ENCODE measurements at regions not wholly inside any gene's neighbourhood (a gene's known extent, or its start where the extent isn't known, plus 50 kb on each side); places are given as distances from the start of the nearest gene placed in this dataset.

- Histone ChIP-seq H4K8ac (ENCODE audit: low read depth in 2 of 2, low read length in 2 of 2) (no peak overlapping the region), H3K4me3 (ENCODE audit: insufficient read depth, low read depth, low read length) (no peak overlapping the region), H3K56ac (ENCODE audit: extremely low read depth, insufficient read depth, low read length) (no peak overlapping the region), H2AFZ (replicated peaks; ENCODE audit: low read length, poor library complexity) (no peak overlapping the region), H4K5ac (ENCODE audit: low read depth, low read length) (no peak overlapping the region), H3K18ac (ENCODE audit: low read depth, low read length) (no peak overlapping the region), H3K4me1 (ENCODE audit: control insufficient read depth, insufficient read depth, low read length) (no peaks in the 10 kb centered on the region), H3K4me2 (ENCODE audit: low read depth, low read length) (no peak overlapping the region), H3K9ac (ENCODE audit: low read depth, low read length) (no peak overlapping the region), H3K9me1 (ENCODE audit: insufficient read depth, low read length) (no peaks in the 10 kb centered on the region), H2BK15ac (ENCODE audit: low read depth, low read length) (no peak overlapping the region), H3K27me3 (ENCODE audit: control insufficient read depth, insufficient read depth, low read length) (peaks cover 38% of the 10 kb centered on the region), H2BK20ac (ENCODE audit: low read depth, low read length) (no peak overlapping the region), H3K79me1 (ENCODE audit: low read depth in 1 of 2, low read length in 2 of 2) (no peaks in the 10 kb centered on the region), H2AK9ac (replicated peaks; ENCODE audit: low read depth, low read length, poor library complexity) (no peak overlapping the region), H3K14ac (replicated peaks; ENCODE audit: low read depth, low read length) (no peak overlapping the region), H3K4ac (ENCODE audit: low read depth, low read length) (no peak overlapping the region), H4K20me1 (ENCODE audit: insufficient read depth, low read length) (no peaks in the 10 kb centered on the region), H3K27ac (ENCODE audit: insufficient read depth, low read length) (no peak overlapping the region), H3K9me3 (ENCODE audit: control insufficient read depth, insufficient read depth, low read length) (no peaks in the 10 kb centered on the region), H2AK5ac (ENCODE audit: low read depth, low read length) (no peak overlapping the region), H2BK120ac (ENCODE audit: low read depth, low read length) (no peak overlapping the region), H2BK5ac (ENCODE audit: low read depth, low read length, poor library complexity, severe bottlenecking) (no peak overlapping the region), H4K91ac (ENCODE audit: insufficient read depth, low read depth, low read length) (no peak overlapping the region), H3K36me3 (ENCODE audit: control insufficient read depth, insufficient read depth, low read length) (no peaks in the 10 kb centered on the region), H3K23ac (ENCODE audit: low read depth, low read length) (no peak overlapping the region)
- ChIA-PET POLR2A (ENCODE audit: unreplicated experiment) (no interaction called here), CTCF (no interaction called here)
- in situ Hi-C loops (cut with MboI; ENCODE audit: low sequenced_read_pairs) (no loop called here), intact Hi-C loops (cut with micrococcal nuclease) (no loop called here), dilution Hi-C loops (cut with HindIII; ENCODE audit: low sequenced_read_pairs, unreplicated experiment) (no loop called here)
- ATAC-seq (ENCODE audit: low read depth), result no peak
- no peak for DNase-seq
- no TSS peak for BruUV-seq (replicated peaks)
- TF ChIP-seq, protein P1, sequence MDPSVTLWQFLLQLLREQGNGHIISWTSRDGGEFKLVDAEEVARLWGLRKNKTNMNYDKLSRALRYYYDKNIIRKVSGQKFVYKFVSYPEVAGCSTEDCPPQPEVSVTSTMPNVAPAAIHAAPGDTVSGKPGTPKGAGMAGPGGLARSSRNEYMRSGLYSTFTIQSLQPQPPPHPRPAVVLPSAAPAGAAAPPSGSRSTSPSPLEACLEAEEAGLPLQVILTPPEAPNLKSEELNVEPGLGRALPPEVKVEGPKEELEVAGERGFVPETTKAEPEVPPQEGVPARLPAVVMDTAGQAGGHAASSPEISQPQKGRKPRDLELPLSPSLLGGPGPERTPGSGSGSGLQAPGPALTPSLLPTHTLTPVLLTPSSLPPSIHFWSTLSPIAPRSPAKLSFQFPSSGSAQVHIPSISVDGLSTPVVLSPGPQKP (IDR thresholded peaks at IDR 0.05; ENCODE audit: borderline replicate concordance, low read depth, low read length), result no peak
- TF ChIP-seq RFX5 (IDR thresholded peaks at IDR 0.05; ENCODE audit: low read depth, low read length), result no peak
- no peak for TF ChIP-seq SMC3 (IDR thresholded peaks at IDR 0.05; ENCODE audit: low read depth, low read length)
- 33% methylated on average over 2 of the region's 7 CpGs; no CpG with 5 or more reads in 1 of the 2 experiments for WGBS, 2 experiments (ENCODE audit: extremely low coverage in 2 of 2, insufficient read length in 1 of 2)
Observed at GRCh38 chr10:71133710-71134686, 78.4 kb upstream of the UNC5B start.

Measured in IMR-90 (cell line).